ENCODE measurements at regions not wholly inside any gene's neighbourhood (a gene's known extent, or its start where the extent isn't known, plus 50 kb on each side); places are given as distances from the start of the nearest gene placed in this dataset.

- in situ Hi-C loops (cut with HindIII; ENCODE audit: low sequenced_read_pairs) = no loop called here
- DNase-seq (ENCODE audit: low spot score) = no peak
Observed at GRCh38 chr3:182349051-182349450, 444.3 kb upstream of the ATP11B start.

GRCh38 chr3:182349951-182350517, 443.3 kb upstream of the ATP11B start:
- in situ Hi-C loops (cut with HindIII; ENCODE audit: low sequenced_read_pairs) = no loop called here
- no peak for DNase-seq (ENCODE audit: low spot score)

GRCh38 chr3:182357928-182358327, 435.4 kb upstream of the ATP11B start:
- in situ Hi-C loops (cut with HindIII; ENCODE audit: low sequenced_read_pairs) = no loop called here
- no peak for DNase-seq (ENCODE audit: low spot score)

- peak; percentile 25 for DNase-seq (ENCODE audit: low spot score)
- in situ Hi-C loops (cut with HindIII; ENCODE audit: low sequenced_read_pairs) = no loop called here
Observed at GRCh38 chr3:182364323-182364722, 429.0 kb upstream of the ATP11B start.

- peak; percentile 35 for DNase-seq (ENCODE audit: low spot score)
- in situ Hi-C loops (cut with HindIII; ENCODE audit: low sequenced_read_pairs) = no loop called here
Observed at GRCh38 chr3:182364723-182365650, 428.3 kb upstream of the ATP11B start.

GRCh38 chr3:182366746-182367145, 426.6 kb upstream of the ATP11B start:
- no peak for DNase-seq (ENCODE audit: low spot score)
- in situ Hi-C loops (cut with HindIII; ENCODE audit: low sequenced_read_pairs) = no loop called here

- in situ Hi-C loops (cut with HindIII; ENCODE audit: low sequenced_read_pairs) = no loop called here
- no peak for DNase-seq (ENCODE audit: low spot score)
Observed at GRCh38 chr3:182369861-182370260, 423.4 kb upstream of the ATP11B start.

- in situ Hi-C loops (cut with HindIII; ENCODE audit: low sequenced_read_pairs) = no loop called here
- DNase-seq (ENCODE audit: low spot score) = no peak
Observed at GRCh38 chr3:182370949-182371348, 422.4 kb upstream of the ATP11B start.

GRCh38 chr3:182375916-182376315, 417.4 kb upstream of the ATP11B start:
- in situ Hi-C loops (cut with HindIII; ENCODE audit: low sequenced_read_pairs) = no loop called here

GRCh38 chr3:182382112-182382857, 411.0 kb upstream of the ATP11B start:
- in situ Hi-C loops (cut with HindIII; ENCODE audit: low sequenced_read_pairs) = no loop called here
- no peak for DNase-seq (ENCODE audit: low spot score)

More at GRCh38 chr3:182375916-182376315, 417.4 kb upstream of the ATP11B start:
- DNase-seq (ENCODE audit: low spot score) = no peak

- in situ Hi-C loops (cut with HindIII; ENCODE audit: low sequenced_read_pairs) = no loop called here
- no peak for DNase-seq (ENCODE audit: low spot score)
Observed at GRCh38 chr3:182384221-182384620, 409.1 kb upstream of the ATP11B start.

GRCh38 chr3:182385356-182385755, 407.9 kb upstream of the ATP11B start:
- in situ Hi-C loops (cut with HindIII; ENCODE audit: low sequenced_read_pairs) = no loop called here
- no peak for DNase-seq (ENCODE audit: low spot score)

- DNase-seq (ENCODE audit: low spot score) = no peak
- in situ Hi-C loops (cut with HindIII; ENCODE audit: low sequenced_read_pairs) = no loop called here
Observed at GRCh38 chr3:182388506-182388905, 404.8 kb upstream of the ATP11B start.

GRCh38 chr3:182389071-182389815, 404.1 kb upstream of the ATP11B start:
- DNase-seq (ENCODE audit: low spot score) = no peak
- in situ Hi-C loops (cut with HindIII; ENCODE audit: low sequenced_read_pairs) = no loop called here

GRCh38 chr3:182390421-182390820, 402.9 kb upstream of the ATP11B start:
- in situ Hi-C loops (cut with HindIII; ENCODE audit: low sequenced_read_pairs) = no loop called here
- no peak for DNase-seq (ENCODE audit: low spot score)

GRCh38 chr3:182392182-182392937, 400.9 kb upstream of the ATP11B start:
- no peak for DNase-seq (ENCODE audit: low spot score)
- in situ Hi-C loops (cut with HindIII; ENCODE audit: low sequenced_read_pairs) = no loop called here

GRCh38 chr3:182393151-182393550, 400.2 kb upstream of the ATP11B start:
- DNase-seq (ENCODE audit: low spot score) = no peak

GRCh38 chr3:182393830-182394367, 399.4 kb upstream of the ATP11B start:
- DNase-seq (ENCODE audit: low spot score) = no peak
- in situ Hi-C loops (cut with HindIII; ENCODE audit: low sequenced_read_pairs) = no loop called here

More at GRCh38 chr3:182393151-182393550, 400.2 kb upstream of the ATP11B start:
- in situ Hi-C loops (cut with HindIII; ENCODE audit: low sequenced_read_pairs) = no loop called here
